Body of pancreas (tissue), 4 donors: ENCODE measurements at regions not wholly inside any gene's neighbourhood (a gene's known extent, or its start where the extent isn't known, plus 50 kb on each side); places are given as distances from the start of the nearest gene placed in this dataset.

Experiments used
- CTCF ChIP-seq, 7 experiments: fragments of 450-650 bp in 4 of 7; fragments of 200-600 bp in 3 of 7; sonication (generic) in 3 of 7; IDR thresholded peaks; one replicate each; pipeline ENCODE4 v1.5.1; 2016 to 2019; ENCODE audit warnings: antibody characterized with exemption in 7 of 7
- POLR2A ChIP-seq, 3 donors: fragments of 450-650 bp; IDR thresholded peaks; one replicate each; pipeline ENCODE4 v1.6.1; 2016; ENCODE audit warnings: antibody characterized with exemption in 3 of 3, mild to moderate bottlenecking in 2 of 3

DNA sequence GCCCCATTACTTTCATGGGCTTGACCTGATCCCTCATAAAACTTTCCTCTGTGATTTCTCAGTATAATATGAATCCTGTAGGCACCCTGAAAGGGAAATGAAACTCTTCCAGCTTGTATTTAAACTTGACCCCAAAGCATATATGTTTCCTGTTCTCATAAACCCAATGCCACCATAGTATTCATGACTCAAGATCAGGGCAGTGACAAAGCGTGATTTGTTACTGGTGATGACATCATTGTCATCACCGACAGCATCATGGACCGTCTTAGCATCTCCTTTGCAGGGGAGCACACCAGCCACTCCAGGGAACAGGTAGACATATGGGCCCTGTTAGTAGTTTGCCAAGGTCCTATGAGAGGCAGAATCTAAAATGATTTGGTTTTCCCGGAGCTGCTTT lies 741.2 kb downstream of the NR2F2 start:
- TF ChIP-seq CTCF (IDR thresholded peaks at IDR 0.05) = no peak
- TF ChIP-seq POLR2A (IDR thresholded peaks at IDR 0.05) = no peak
